Activated CD8-positive, alpha-beta memory T cell treated with anti-CD3 and anti-CD28 coated beads, Interleukin-2, amount 50 U/mL, for 48 hours (primary cell): ENCODE measurements at regions not wholly inside any gene's neighbourhood (a gene's known extent, or its start where the extent isn't known, plus 50 kb on each side); places are given as distances from the start of the nearest gene placed in this dataset.
"Not testable (repeated sequence)": the region's sequence is repeated elsewhere in the genome, so short reads cannot be mapped to it uniquely, and the experiment has no call there.

Experiments used
- DNase-seq: peaks from one replicate; pipeline ENCODE4 v3.0.0-alpha.2; 2020

DNA sequence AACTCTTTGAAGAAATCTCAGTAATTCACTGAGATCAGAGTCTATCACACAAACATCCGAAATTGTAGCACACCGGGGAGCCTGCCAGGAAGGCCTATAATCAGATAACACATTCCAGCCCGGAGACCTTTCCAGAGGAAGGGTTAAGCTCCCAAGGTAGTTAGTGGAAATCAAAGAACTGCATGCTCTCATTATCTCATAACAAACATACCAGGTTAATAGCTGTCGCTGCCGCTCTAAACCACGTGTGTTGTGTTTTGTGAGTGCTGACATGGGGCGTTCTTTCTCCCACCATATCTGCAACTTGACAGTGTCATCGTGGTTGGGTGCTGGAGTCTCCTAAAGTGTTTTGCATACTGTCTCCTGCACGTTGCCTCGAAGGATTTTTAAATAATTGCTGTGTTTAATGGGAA, 120.7 kb upstream of the CARD11 start:
- DNase-seq, result no peak

- no peak for DNase-seq
These were observed 122.3 kb upstream of the CARD11 start for GRCh38 chr7:3165681-3166580.

- no peak for DNase-seq
These were observed 123.9 kb upstream of the CARD11 start for GRCh38 chr7:3167551-3167950.

DNA sequence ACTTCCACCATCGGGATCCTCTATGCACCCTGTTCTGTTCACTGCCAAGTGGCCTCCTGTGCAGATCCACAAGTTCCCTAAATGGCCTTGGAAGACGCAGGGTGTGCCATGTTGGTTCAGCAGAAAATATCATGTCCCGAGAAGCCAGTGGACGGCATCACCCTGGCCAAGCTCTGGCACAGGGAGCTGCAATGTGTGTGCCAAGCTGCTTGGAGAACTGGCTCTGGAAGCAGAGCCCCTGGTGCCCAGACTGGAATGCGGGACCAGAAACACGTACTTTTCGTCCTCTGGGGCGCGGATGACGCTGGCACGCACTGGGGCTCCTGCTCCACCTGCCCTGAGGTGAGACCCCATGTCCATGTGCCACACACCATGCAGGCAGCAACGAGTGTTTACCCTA, 124.7 kb upstream of the CARD11 start:
- DNase-seq, result no peak

DNA sequence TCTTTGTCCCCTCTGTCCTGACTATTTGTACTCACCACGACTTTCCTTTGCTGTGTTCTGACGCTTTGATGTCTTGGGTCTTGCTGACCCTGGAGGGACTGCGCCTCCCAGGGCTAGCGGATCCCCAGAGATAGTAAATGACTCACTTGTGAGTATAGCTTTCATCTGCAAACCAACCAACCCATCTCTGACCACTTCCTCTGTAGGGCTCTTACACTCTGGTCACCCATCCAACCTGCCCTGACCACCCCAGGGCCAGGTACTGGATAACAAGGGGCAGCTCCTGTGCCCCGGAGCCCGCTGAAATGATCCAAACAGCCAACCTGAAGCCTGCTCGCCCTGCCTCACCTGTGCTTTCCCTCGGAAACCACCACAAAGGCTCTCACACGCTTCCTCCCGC, 125.2 kb upstream of the CARD11 start:
- DNase-seq, result no peak

GRCh38 chr7:3172768-3173280, 128.2 kb upstream of the SDK1 start:
- DNase-seq, result no peak

- DNase-seq, result no peak
These were observed 126.4 kb upstream of the SDK1 start for GRCh38 chr7:3174515-3175284.

- DNase-seq, result no peak
These were observed 125.7 kb upstream of the SDK1 start for GRCh38 chr7:3175285-3175902.

DNA sequence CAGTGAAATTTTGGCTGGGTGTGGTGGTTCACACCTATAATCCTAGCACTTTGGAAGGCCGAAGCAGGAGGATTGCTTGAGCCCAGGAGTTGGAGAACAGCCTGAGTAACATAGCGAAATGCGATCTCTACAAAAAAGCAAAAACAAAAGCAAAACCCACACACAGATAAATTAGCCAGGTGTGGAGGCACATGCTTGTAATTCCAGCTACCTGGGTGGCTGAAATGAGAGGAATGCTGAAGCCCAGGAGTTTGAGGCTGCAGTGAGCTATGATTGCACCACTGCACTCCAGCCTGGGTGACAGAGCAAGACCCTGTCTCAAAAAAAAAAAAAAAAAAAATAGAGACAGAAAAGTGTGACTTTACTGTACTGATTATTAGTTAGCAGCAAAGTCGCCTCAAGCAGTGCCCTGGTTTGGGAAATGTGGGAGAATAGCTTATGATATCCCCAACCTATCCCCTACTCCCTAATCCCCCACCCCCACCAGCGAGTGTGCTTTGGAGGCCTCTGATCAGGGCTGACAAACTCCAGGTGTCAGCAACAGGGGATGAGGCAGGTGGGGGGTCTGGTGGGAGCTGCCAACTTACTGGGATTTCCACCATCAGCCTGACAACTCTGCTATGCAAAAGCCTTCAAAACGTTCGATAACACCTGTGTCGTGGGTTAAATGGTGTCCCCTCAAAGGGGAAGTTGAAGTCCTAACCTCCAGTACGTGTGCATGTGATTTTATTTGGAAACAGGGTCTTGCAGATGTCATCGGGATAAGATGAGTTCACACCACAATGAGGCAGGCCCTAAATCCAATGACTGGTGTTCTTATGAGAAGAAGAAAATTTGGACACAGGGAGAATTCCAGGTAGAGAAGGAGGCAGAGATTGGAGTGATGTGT, 124.7 kb upstream of the SDK1 start:
- DNase-seq, result no peak

DNA sequence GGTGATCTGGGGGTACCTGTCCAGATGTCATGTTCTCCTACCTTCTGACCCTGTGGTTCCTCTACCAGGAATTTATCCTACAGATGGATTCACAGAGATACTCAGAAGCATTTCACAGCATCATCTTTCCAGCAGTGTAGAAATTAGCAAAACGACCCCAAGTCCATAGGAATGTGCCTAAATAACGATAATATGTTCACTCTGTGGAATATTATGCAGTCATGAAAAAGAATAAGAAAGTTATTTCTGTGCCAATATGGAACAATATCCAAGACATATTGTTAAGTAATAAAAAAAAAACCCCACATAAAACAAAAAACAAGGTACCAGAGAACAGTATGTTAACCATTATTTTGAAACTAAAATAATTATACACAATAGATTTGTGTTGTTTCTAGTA, 123.8 kb upstream of the SDK1 start:
- no peak for DNase-seq

- DNase-seq, result no peak
These were observed 121.6 kb upstream of the SDK1 start for GRCh38 chr7:3179456-3179855.

DNA sequence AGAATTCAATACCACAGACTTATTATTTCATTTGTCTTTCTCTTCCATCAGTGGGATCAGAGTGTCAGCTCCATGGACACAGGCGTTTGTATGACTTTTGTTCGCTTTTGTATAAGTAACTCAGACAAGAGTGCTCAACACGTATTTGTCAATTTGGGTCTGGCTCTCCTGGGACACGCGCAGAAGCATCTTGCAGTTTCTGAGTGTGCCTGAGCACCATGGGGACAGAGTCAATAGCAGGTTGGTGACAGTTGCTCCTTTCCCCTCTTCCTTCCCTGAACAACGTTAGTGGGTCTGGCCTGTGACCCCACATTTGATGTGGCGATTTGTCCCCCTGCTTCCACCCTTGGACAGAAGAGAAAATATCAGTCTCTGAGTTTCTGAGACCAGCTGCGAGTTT, 120.4 kb upstream of the SDK1 start:
- no peak for DNase-seq

DNA sequence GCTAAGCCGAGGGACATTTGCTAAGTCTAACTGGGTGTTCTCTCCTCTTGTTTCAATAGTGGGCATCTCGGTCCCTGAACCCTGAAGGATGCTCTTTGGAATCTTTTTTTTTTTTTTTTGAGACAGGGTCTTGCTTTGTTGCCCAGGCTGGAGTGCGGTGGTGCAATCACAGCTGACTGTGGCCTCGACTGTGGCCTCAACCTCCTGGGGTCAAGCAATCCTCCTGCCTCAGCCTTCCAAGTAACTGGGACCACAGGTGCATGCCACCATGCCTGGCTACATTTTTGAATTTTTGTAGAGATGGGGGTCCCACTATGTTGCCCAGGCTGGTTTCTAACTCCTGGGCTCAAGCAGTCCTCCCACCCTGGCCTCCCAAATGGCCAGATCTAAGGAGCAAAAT, 119.0 kb upstream of the SDK1 start:
- DNase-seq, result not testable (repeated sequence)

DNA sequence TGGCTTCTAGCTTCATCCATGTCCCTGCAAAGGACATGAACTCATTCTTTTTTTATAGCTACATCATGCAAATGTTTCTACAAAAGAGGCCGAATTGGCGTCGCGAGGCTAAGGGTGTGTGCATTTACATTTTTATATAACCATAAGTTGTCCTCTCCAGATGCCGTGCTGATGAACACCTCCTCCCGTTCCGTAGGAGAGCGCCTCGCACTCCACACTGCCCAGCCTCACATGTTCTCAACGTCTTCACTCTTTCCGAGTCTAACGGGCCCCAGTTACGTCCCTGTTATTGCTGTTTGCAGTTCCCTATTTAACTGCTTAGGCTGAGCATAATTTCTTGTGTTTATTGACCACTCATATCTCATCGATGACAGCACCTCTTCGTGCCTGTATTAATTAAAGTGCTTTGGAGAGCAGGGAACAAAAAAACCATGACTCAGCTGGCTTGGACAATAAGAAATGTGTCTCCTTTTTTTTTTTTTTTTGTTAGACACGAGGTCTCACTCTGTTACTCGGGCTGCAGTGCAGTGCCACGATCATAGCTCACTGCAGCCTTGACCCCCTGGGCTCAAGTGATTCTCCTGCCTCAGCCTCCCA, 113.5 kb upstream of the SDK1 start:
- DNase-seq, result no peak

DNA sequence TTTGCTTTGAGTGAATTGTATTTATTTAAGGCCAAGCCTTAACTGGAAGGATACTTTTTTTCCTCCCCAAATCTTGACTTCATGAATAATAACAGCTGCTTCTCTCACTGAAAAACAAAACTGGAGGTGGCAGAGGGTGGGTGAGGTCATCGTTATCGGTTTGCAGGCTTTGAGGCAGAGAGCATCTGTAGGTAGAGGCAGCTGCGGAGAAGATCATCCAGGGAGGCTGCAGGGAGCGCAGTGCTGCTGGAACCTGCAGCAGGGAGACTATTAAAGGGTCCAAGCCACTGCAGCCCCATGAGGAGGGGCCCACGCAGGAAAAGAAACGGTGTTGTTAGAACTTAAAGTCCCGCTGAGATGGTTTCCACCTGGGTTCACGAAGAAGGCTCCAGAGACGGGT, 112.1 kb upstream of the SDK1 start:
- DNase-seq, result no peak

DNA sequence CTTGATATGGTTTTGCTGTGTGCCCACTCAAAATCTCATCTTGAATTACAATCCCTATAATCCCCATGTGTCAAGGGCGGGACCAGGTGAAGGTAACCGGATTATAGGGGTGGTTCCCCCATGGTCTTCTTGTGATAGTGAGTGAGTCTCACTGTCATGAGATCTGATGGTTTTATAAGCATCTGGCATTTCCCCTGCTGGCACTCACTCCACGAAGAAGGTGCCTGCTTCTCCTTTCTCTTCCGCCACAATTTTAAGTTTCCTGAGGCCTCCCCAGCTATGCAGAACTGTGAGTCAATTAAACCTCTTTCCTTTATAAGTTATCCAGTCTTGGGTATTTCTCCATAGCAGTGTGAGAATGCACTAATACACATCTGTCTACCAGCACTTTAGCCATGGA, 109.5 kb upstream of the SDK1 start:
- no peak for DNase-seq

DNA sequence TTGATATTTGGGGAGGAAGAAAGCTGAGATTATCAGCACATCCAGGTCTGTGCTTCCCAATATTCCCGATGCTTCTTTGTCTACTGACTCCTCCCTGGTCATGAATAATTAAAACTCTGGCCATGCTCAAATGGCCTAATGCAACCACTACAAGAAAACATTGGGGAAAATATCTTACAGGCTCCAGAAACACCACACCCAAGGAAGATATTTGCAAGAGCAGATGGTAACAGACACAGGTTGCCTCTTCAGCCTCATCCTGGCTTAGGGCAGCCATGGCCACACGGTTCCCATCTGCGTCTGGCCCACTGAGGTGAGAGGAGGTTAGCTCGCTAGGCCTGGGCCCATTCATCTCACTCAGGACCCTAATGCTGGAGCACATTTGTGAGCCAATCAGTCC, 108.4 kb upstream of the SDK1 start:
- DNase-seq, result no peak

DNA sequence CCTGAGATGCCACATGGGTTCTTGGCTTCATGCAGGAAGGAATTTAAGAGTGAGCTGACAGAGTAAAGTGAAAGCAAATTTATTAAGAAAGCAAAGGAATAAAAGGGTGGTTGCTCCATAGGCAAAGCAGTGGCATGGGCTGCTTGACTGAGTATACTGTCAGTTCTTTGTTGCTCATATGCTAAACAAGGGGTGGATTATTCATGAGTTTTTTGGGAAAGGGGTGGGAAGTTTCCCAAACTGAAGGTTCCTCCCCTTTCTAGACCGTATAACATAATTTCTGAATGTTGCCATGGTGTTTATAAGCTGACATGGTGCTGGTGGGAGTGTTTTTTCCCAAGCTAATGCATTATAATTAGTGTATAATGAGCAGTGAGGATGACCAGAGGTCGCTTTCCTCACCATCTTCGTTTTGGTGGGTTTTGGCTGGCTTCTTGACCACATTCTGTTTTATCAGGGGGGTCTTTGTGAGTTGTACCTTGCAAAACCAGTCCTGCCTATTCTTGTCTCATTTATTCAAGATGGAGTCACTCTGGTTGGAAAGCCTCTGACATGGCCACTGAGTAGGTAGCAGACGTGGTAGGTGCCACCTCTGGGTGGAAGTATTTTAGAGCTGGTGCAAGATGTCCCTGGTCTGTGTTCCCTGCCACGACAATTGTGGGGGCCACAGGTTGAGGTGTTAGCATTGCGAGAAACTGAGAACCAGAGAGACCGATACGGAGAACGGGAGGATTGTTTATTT, 107.5 kb upstream of the SDK1 start:
- no peak for DNase-seq

DNA sequence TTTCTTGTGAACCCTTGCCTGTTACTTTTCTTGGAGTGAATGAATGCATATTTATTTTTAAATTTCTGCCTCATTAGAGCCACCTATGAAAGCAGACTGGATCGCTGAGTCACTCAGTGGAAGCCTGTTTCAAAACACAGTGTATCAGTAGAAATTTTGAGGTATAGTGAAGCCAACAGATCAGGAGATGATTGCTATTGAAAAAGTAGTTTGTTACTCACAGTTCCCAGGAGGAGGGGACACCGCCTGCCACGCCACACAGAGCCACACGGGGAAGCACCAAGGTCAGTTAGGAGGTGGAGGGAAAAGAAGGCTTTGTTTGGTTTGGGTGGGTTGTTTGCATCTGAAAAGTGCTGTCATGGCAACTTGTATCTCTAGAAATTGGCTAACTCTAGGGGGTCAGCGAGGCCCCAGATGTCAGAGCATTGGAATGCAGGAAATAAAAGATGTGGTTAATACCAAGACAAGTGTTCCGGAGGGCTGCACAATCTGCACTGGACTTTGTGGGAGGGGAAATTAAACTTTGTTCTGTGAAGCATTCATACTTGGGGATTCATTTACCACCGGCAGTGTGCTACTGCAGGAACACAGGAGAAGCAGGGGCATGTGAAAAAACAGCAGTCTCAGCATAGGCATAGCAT, 106.4 kb upstream of the SDK1 start:
- no peak for DNase-seq

DNA sequence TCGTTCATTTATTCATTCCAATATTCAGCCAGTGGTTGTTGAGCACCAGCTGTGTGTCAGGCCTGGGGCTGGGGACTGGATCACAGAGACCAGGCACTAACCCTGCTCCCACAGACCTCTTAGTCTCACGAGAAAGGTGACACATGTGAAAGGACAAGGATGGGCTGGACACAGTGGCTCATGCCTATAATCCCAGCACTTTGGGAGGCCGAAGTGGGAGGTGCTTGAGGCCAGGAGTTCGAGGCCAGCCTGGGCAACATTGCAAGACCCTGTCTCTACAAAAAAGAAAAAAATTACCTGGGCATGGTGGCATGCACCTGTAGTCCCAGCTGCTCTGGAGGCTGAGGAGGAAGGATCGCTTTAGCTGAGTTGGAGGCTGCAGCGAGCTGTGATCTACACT, 105.9 kb upstream of the SDK1 start:
- DNase-seq, result no peak
